Stimulated activated effector memory CD8-positive, alpha-beta T cell treated with anti-CD3 and anti-CD28 coated beads, Interleukin-12 subunit alpha, Interleukin-12 subunit beta, amount 100 ng/mL, for 72 hours (primary cell): ENCODE measurements at regions not wholly inside any gene's neighbourhood (a gene's known extent, or its start where the extent isn't known, plus 50 kb on each side); places are given as distances from the start of the nearest gene placed in this dataset.

Experiments
- ATAC-seq: fragments of 150-1000 bp; cut with Tn5 transposase; 2 replicates; pipeline ENCODE4 v1.10.0; 2021
- DNase-seq, 2 donors: peaks; one replicate each; pipeline ENCODE4 v3.0.0; 2021 to 2022; ENCODE audit warnings: low spot score in 2 of 2
- H3K27ac Mint-ChIP-seq: one replicate; pipeline ENCODE4 v1.8.0; 2022; ENCODE audit warnings: mild to moderate bottlenecking, mixed read lengths
- H3K36me3 Mint-ChIP-seq: one replicate; pipeline ENCODE4 v1.8.0; 2022; ENCODE audit warnings: mild to moderate bottlenecking, mixed read lengths
- H3K4me1 Mint-ChIP-seq: one replicate; pipeline ENCODE4 v1.8.0; 2022; ENCODE audit warnings: mixed read lengths
- H3K4me3 Mint-ChIP-seq: one replicate; pipeline ENCODE4 v1.8.0; 2022; ENCODE audit warnings: mild to moderate bottlenecking, mixed read lengths
- H3K9me3 Mint-ChIP-seq: one replicate; pipeline ENCODE4 v1.8.0; 2022; ENCODE audit warnings: mixed read lengths

- no peak overlapping the region for H3K27ac Mint-ChIP-seq
- H3K4me1 Mint-ChIP-seq, result no peaks in the 10 kb centered on the region
- ATAC-seq (peak; percentile 21), DNase-seq (no peak)
- H3K36me3 Mint-ChIP-seq, result no peaks in the 10 kb centered on the region
- H3K4me3 Mint-ChIP-seq, result no peak overlapping the region
- no peaks in the 10 kb centered on the region for H3K9me3 Mint-ChIP-seq
These were observed 68.1 kb upstream of the EDNRB start for GRCh38 chr13:77986713-77987112.

- Mint-ChIP-seq H3K9me3 (no peaks in the 10 kb centered on the region), H3K27ac (no peak overlapping the region), H3K36me3 (no peaks in the 10 kb centered on the region), H3K4me1 (no peaks in the 10 kb centered on the region), H3K4me3 (no peak overlapping the region)
- ATAC-seq (no peak), DNase-seq (no peak)
These were observed 67.4 kb upstream of the EDNRB start for GRCh38 chr13:77985866-77986636.

GRCh38 chr13:77981281-77981881 lies 62.8 kb upstream of the EDNRB start:
- H3K9me3 Mint-ChIP-seq, result no peaks in the 10 kb centered on the region

GRCh38 chr13:77980592-77980991 lies 62.0 kb upstream of the EDNRB start:
- no peaks in the 10 kb centered on the region for H3K36me3 Mint-ChIP-seq
- no peaks in the 10 kb centered on the region for H3K4me1 Mint-ChIP-seq
- DNase-seq (no peak), ATAC-seq (no peak)
- no peak overlapping the region for H3K4me3 Mint-ChIP-seq
- no peaks in the 10 kb centered on the region for H3K9me3 Mint-ChIP-seq
- no peak overlapping the region for H3K27ac Mint-ChIP-seq

More at GRCh38 chr13:77981281-77981881, 62.8 kb upstream of the EDNRB start:
- no peak overlapping the region for H3K4me3 Mint-ChIP-seq
- no peaks in the 10 kb centered on the region for H3K36me3 Mint-ChIP-seq
- no peak overlapping the region for H3K27ac Mint-ChIP-seq
- DNase-seq, result no peak
- H3K4me1 Mint-ChIP-seq, result no peaks in the 10 kb centered on the region
- no peak for ATAC-seq

GRCh38 chr13:77979721-77980385 lies 61.2 kb upstream of the EDNRB start:
- Mint-ChIP-seq H3K4me1 (no peaks in the 10 kb centered on the region), H3K9me3 (no peaks in the 10 kb centered on the region), H3K4me3 (no peak overlapping the region), H3K27ac (no peak overlapping the region), H3K36me3 (no peaks in the 10 kb centered on the region)
- DNase-seq, result no peak
- no peak for ATAC-seq

GRCh38 chr13:77975358-77976042 lies 56.9 kb upstream of the EDNRB start:
- Mint-ChIP-seq H3K4me3 (no peak overlapping the region), H3K27ac (no peak overlapping the region), H3K9me3 (no peaks in the 10 kb centered on the region), H3K36me3 (no peaks in the 10 kb centered on the region), H3K4me1 (no peaks in the 10 kb centered on the region)
- ATAC-seq (no peak), DNase-seq (no peak)

- Mint-ChIP-seq H3K4me1 (no peaks in the 10 kb centered on the region), H3K27ac (no peak overlapping the region), H3K9me3 (no peaks in the 10 kb centered on the region), H3K4me3 (no peak overlapping the region), H3K36me3 (no peaks in the 10 kb centered on the region)
- no peak for DNase-seq
- no peak for ATAC-seq
These were observed 50.7 kb upstream of the EDNRB start for GRCh38 chr13:77969299-77969698.
